ENCODE measurements at regions not wholly inside any gene's neighbourhood (a gene's known extent, or its start where the extent isn't known, plus 50 kb on each side); places are given as distances from the start of the nearest gene placed in this dataset.

- TF ChIP-seq, protein P1, sequence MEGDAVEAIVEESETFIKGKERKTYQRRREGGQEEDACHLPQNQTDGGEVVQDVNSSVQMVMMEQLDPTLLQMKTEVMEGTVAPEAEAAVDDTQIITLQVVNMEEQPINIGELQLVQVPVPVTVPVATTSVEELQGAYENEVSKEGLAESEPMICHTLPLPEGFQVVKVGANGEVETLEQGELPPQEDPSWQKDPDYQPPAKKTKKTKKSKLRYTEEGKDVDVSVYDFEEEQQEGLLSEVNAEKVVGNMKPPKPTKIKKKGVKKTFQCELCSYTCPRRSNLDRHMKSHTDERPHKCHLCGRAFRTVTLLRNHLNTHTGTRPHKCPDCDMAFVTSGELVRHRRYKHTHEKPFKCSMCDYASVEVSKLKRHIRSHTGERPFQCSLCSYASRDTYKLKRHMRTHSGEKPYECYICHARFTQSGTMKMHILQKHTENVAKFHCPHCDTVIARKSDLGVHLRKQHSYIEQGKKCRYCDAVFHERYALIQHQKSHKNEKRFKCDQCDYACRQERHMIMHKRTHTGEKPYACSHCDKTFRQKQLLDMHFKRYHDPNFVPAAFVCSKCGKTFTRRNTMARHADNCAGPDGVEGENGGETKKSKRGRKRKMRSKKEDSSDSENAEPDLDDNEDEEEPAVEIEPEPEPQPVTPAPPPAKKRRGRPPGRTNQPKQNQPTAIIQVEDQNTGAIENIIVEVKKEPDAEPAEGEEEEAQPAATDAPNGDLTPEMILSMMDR (IDR thresholded peaks at IDR 0.05; ENCODE audit: insufficient read depth, low read depth, low read length): peak; percentile 60
- peak; percentile 65 for DNase-seq (ENCODE audit: low read depth)
- H3K4me3 ChIP-seq (ENCODE audit: low read depth, low read length): peak overlapping the region; percentile 65
Measured at GRCh38 chr7:101743241-101743994, 74.0 kb upstream of the CUX1 start.

- DNase-seq (ENCODE audit: low read depth): no peak
- TF ChIP-seq, protein P1 (IDR thresholded peaks at IDR 0.05; ENCODE audit: insufficient read depth, low read depth, low read length): no peak
- H3K4me3 ChIP-seq (ENCODE audit: low read depth, low read length): peak overlapping the region; percentile 65
Measured at GRCh38 chr7:101743995-101744360, 73.4 kb upstream of the CUX1 start.

GRCh38 chr7:101744588-101744987, 72.8 kb upstream of the CUX1 start:
- TF ChIP-seq, protein P1 (IDR thresholded peaks at IDR 0.05; ENCODE audit: insufficient read depth, low read depth, low read length): no peak
- no peak overlapping the region for H3K4me3 ChIP-seq (ENCODE audit: low read depth, low read length)
- no peak for DNase-seq (ENCODE audit: low read depth)

GRCh38 chr7:101746314-101746713, 71.1 kb upstream of the CUX1 start:
- no peak overlapping the region for H3K4me3 ChIP-seq (ENCODE audit: low read depth, low read length)
- DNase-seq (ENCODE audit: low read depth): no peak
- TF ChIP-seq, protein P1 (IDR thresholded peaks at IDR 0.05; ENCODE audit: insufficient read depth, low read depth, low read length): no peak

GRCh38 chr7:101747053-101747878, 70.2 kb upstream of the CUX1 start:
- DNase-seq (ENCODE audit: low read depth): no peak
- no peak overlapping the region for H3K4me3 ChIP-seq (ENCODE audit: low read depth, low read length)
- TF ChIP-seq, protein P1 (IDR thresholded peaks at IDR 0.05; ENCODE audit: insufficient read depth, low read depth, low read length): no peak

- H3K4me3 ChIP-seq (ENCODE audit: low read depth, low read length): no peak overlapping the region
- DNase-seq (ENCODE audit: low read depth): no peak
- TF ChIP-seq, protein P1 (IDR thresholded peaks at IDR 0.05; ENCODE audit: insufficient read depth, low read depth, low read length): no peak
Measured at GRCh38 chr7:101747879-101748345, 69.5 kb upstream of the CUX1 start.
